ENCODE measurements at regions not wholly inside any gene's neighbourhood (a gene's known extent, or its start where the extent isn't known, plus 50 kb on each side); places are given as distances from the start of the nearest gene placed in this dataset.

- DNase-seq (ENCODE audit: low spot score), result no peak
Measured at GRCh38 chr17:33475594-33475993, 182.5 kb upstream of the ASIC2 start.

- no peak for DNase-seq (ENCODE audit: low spot score)
Measured at GRCh38 chr17:33481652-33482051, 188.6 kb upstream of the ASIC2 start.

DNA sequence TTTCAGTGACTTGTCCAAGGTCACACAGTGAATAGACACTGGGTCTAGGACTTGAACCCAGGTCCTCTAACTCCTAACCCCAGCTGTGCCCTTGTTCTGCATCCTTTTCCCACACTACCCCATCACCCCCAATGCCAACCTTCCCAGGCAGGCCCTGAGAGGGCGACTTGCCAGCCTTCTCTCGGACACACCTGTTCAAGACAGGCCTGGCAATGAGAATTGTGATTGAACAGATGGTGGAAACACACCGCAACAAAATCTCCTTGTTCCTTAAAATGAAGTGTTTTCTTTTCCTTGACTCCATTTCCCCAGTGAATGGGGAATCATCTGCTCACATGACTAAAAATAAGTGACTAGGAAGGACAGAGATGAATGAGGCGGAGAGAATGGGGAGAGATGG lies 189.5 kb upstream of the ASIC2 start:
- DNase-seq (ENCODE audit: low spot score), result no peak

DNA sequence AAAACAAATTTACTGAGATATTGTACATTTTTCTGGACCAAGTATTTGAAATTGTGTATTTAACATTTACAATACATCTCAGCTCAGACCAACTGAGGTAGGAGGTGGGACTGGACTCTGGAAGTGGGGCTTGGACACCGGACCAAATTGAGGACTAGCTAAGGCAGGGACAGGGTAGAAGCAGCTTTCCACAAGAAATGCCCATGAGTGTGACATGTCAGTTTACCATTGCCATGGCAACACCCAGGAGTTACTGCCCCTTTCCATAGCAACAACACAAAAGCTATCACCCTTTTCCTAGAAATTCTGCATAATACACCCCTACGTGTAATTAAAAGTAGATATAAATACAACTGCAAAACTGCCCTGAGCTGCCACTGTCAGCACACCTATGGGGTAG lies 191.5 kb upstream of the ASIC2 start:
- no peak for DNase-seq (ENCODE audit: low spot score)

GRCh38 chr17:33486135-33486885 lies 193.2 kb upstream of the ASIC2 start:
- no peak for DNase-seq (ENCODE audit: low spot score)

DNA sequence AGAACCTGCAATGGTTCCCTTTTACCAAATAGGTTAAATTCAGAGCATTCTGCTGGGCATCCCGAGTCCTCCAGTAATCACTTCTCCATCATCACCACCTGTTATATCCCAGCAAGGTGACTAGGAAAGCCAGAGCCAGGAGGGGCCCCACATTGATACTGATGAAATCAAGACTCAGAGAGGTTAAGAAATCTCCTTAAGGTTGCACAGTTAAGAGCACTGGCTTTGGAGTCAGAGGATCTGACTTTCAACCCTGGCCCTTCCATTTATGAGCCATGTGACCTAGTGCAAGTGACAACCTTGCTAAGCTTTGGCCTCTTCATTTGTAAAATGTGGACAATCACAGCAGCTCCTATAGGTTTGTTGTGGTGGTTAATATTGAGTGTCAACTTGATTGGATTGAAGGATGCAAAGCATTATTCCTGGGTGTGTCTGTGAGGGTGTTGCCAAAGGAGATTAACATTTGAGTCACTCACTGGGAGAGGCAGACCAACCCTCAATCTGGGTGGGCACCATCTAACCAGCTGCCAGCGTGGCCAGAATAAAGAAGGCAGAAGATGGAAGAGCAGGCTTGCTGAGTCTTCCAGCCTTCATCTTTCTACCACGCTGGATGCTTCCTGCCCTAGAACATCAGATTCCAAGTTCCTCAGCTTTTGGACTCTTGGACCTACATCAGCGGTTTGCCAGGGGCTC lies 194.2 kb upstream of the ASIC2 start:
- DNase-seq (ENCODE audit: low spot score), result no peak

GRCh38 chr17:33491871-33492481 lies 198.9 kb upstream of the ASIC2 start:
- DNase-seq (ENCODE audit: low spot score), result no peak

GRCh38 chr17:33492731-33493265 lies 199.7 kb upstream of the ASIC2 start:
- no peak for DNase-seq (ENCODE audit: low spot score)

DNA sequence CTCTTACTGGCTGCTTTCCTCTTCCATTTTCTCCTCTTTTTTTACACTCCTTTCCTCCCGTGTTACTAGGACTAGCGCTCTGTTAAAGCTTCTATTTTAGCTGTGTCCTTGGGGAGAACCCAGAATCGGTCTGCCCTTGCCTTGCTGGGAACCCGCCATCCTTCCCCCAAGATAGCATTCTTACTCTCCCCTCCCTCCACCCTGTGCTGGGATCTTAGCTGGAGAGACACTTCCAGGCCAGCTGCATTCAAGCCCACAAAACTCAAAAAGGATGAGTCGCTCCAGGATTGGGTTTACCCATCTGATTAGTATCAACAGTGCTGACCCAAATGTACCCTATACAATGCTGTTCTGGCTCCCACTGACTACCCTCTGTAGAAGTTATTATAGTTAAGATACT lies 200.5 kb upstream of the ASIC2 start:
- DNase-seq (ENCODE audit: low spot score), result no peak

DNA sequence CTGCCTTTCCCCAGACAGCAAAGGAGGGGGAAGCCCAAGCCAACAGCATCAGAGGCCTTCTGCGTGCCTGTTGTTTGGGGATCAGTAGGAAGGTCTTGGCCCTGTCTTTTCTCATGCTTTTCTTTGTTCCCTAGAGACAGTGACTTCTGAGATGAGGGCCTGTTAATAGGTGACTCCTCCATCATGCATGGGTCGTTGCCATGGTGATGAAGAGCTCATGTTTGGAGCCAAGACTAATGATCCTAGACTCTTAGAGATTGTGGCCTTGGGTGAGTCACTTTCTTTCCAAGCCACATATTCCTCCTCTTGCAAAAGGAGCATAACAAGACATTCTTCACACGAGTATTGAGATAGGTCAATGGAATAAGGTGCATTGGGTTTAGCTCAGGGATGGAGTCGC lies 201.1 kb upstream of the ASIC2 start:
- DNase-seq (ENCODE audit: low spot score), result no peak

GRCh38 chr17:33497623-33498022 lies 204.5 kb upstream of the ASIC2 start:
- no peak for DNase-seq (ENCODE audit: low spot score)

DNA sequence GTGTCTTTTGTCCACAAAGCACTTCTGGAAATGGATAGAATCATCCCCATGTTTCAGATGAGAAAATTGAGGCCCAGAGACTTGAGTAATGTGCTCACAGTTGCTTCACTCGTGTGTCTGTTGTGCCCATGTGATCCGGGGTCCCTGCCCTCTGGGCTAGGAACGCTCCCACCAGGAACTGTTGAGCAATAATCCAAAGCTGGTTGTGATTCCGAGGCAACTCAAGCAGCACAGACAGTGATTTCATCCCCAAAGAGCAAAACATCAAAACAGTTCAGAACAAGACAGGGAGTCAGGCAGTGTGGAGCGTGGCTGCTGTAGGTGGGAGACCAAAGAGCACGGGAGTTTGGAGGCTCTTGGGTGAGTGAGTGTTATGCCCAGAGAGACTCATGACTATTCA lies 205.0 kb upstream of the ASIC2 start:
- no peak for DNase-seq (ENCODE audit: low spot score)

GRCh38 chr17:33499040-33499439 lies 205.9 kb upstream of the ASIC2 start:
- no peak for DNase-seq (ENCODE audit: low spot score)

GRCh38 chr17:33500151-33500550 lies 207.1 kb upstream of the ASIC2 start:
- no peak for DNase-seq (ENCODE audit: low spot score)

DNA sequence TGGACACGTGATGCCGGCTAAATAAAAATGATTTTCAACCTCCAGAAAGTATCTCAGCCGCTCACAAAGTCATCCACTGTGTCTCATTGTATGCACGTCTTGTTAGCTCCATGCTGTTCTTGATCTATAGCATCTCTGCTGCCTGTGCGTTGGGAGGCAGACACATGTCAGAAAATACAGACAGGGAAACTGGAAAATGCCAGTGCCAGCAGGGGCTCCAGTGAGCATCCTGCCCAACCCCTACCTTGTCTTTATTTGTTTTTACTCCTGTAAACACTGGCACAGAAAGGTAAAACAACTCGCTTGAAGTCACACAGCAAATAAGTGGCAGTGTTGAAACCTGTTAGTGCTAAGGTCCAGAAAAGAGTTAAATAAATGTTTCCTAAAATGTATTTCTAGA lies 208.1 kb upstream of the ASIC2 start:
- DNase-seq (ENCODE audit: low spot score), result no peak

DNA sequence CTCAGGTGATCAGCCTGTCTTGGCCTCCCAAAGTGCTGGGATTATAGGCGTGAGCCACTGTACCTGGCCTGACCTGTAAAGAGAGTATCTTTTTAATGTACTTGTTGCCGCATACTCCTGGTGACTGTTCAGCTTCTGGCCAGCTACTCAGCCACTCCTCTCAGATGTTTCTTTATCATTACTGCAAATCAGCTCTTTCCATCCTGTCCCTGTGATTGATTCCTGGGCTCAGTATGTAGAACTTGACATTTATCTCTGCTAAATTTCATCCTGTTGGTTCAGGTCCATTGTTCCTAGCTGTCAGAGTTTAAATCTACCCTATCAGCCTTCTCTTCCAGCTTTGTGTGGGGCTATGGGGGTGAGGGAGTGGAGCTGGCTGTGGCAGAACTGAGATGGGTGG lies 211.5 kb upstream of the ASIC2 start:
- no peak for DNase-seq (ENCODE audit: low spot score)

- DNase-seq (ENCODE audit: low spot score), result peak; percentile 12
Measured at GRCh38 chr17:33506889-33507650, 214.0 kb upstream of the ASIC2 start.

GRCh38 chr17:33508215-33508614 lies 215.1 kb upstream of the ASIC2 start:
- no peak for DNase-seq (ENCODE audit: low spot score)

DNA sequence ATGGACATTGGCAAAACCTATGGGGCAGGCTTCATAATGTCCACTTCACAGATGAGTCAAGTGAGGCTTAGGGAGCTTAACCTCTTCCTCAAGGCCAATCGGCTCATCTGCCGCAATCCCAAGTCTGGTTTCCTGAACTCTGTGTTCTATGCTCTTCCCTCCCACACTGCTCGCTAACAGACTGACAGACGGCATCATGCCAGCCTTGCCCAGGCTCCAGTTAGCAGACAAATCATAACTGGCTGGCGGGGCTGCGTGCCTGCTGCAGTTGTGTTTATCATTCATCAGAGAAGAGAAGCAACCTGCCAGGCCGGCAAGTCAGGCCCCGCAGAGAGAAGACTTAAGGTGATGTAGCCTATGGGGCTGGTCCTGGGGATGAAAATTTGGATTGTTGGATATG lies 216.2 kb upstream of the ASIC2 start:
- no peak for DNase-seq (ENCODE audit: low spot score)

GRCh38 chr17:33511670-33512069 lies 218.6 kb upstream of the ASIC2 start:
- no peak for DNase-seq (ENCODE audit: low spot score)

DNA sequence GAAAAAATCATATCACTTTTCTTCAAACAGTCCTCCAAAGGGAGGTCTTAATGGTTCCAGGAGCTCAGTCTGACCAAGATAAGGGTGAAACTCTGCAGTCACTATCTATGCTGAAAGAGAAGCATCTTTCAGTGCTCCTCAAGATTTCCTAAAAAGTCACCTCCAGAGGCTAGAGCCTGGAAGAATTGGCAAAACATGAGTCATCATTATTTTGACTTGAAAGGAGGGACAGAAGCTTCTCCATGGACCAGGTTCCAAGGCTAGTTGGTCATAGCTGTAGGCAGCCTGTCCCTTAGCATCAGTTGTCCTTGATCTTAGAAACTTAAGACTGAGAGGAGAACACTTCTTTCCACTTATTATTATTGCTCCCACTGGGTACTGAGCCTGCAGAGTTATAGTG lies 219.0 kb upstream of the ASIC2 start:
- DNase-seq (ENCODE audit: low spot score), result no peak

- no peak for DNase-seq (ENCODE audit: low spot score)
Measured at GRCh38 chr17:33513769-33514168, 220.7 kb upstream of the ASIC2 start.
